Activated naive CD4-positive, alpha-beta T cell treated with anti-CD3 and anti-CD28 coated beads, Interleukin-2, amount 50 U/mL, for 72 hours (primary cell): ENCODE measurements at regions not wholly inside any gene's neighbourhood (a gene's known extent, or its start where the extent isn't known, plus 50 kb on each side); places are given as distances from the start of the nearest gene placed in this dataset.

Experiments
- ATAC-seq, 2 donors: fragments of 150-1000 bp; cut with Tn5 transposase; 2 replicates each; pipeline ENCODE4 v1.10.0; 2021; ENCODE audit warnings: mild to moderate bottlenecking in 2 of 2, moderate library complexity in 2 of 2
- DNase-seq, 2 donors: peaks; one replicate each; pipeline ENCODE4 v3.0.0; 2021 to 2022; ENCODE audit warnings: low spot score in 2 of 2
- H3K27ac Mint-ChIP-seq, 2 donors: one replicate each; pipeline ENCODE4 v1.8.0; 2022; ENCODE audit warnings: mild to moderate bottlenecking in 2 of 2, mixed read lengths in 2 of 2
- H3K36me3 Mint-ChIP-seq, 2 donors: one replicate each; pipeline ENCODE4 v1.8.0; 2022; ENCODE audit warnings: mixed read lengths in 2 of 2
- H3K9me3 Mint-ChIP-seq, 2 donors: one replicate each; pipeline ENCODE4 v1.8.0; 2022; ENCODE audit warnings: mixed read lengths in 2 of 2

- Mint-ChIP-seq H3K27ac (no peak overlapping the region), H3K36me3 (no peaks in the 10 kb centered on the region), H3K9me3 (peaks cover 15 to 21% of the 10 kb centered on the region in 2 donors)
- DNase-seq (no peak), ATAC-seq (no peak)
These were observed 1412.7 kb upstream of the IGFBP7 start for GRCh38 chr4:58522765-58523382.

GRCh38 chr4:58515226-58515625 is 1405.0 kb upstream of the IGFBP7 start:
- H3K9me3 Mint-ChIP-seq: peaks cover 10 to 11% of the 10 kb centered on the region in 2 donors
- DNase-seq: no peak
- no peak overlapping the region for H3K27ac Mint-ChIP-seq
- ATAC-seq: no peak
- no peaks in the 10 kb centered on the region for H3K36me3 Mint-ChIP-seq

- Mint-ChIP-seq H3K27ac (no peak overlapping the region), H3K9me3 (peaks cover 3 to 12% of the 10 kb centered on the region in 2 donors), H3K36me3 (no peaks in the 10 kb centered on the region)
- ATAC-seq (no peak), DNase-seq (no peak)
These were observed 1404.1 kb upstream of the IGFBP7 start for GRCh38 chr4:58514299-58514698.

GRCh38 chr4:58510652-58511051 is 1400.5 kb upstream of the IGFBP7 start:
- Mint-ChIP-seq H3K27ac (no peak overlapping the region), H3K9me3 (peaks cover 0 to 7% of the 10 kb centered on the region in 2 donors)
- no peak for ATAC-seq

GRCh38 chr4:58507079-58507478 is 1396.9 kb upstream of the IGFBP7 start:
- ATAC-seq (no peak), DNase-seq (no peak)
- H3K9me3 Mint-ChIP-seq: peaks cover 4 to 7% of the 10 kb centered on the region in 2 donors

More at GRCh38 chr4:58510652-58511051, 1400.5 kb upstream of the IGFBP7 start:
- DNase-seq: no peak
- no peaks in the 10 kb centered on the region for H3K36me3 Mint-ChIP-seq

GRCh38 chr4:58502839-58503238 is 1392.7 kb upstream of the IGFBP7 start:
- Mint-ChIP-seq H3K36me3 (no peaks in the 10 kb centered on the region), H3K9me3 (peaks cover 3 to 4% of the 10 kb centered on the region in 2 donors), H3K27ac (no peak overlapping the region)
- ATAC-seq (no peak), DNase-seq (no peak)

More at GRCh38 chr4:58507079-58507478, 1396.9 kb upstream of the IGFBP7 start:
- Mint-ChIP-seq H3K27ac (no peak overlapping the region), H3K36me3 (no peaks in the 10 kb centered on the region)

GRCh38 chr4:58499182-58499581 is 1389.0 kb upstream of the IGFBP7 start:
- no peaks in the 10 kb centered on the region for H3K36me3 Mint-ChIP-seq
- DNase-seq (no peak), ATAC-seq (no peak)
- peaks cover 3 to 9% of the 10 kb centered on the region in 2 donors for H3K9me3 Mint-ChIP-seq
- no peak overlapping the region for H3K27ac Mint-ChIP-seq

- H3K27ac Mint-ChIP-seq: no peak overlapping the region
- H3K36me3 Mint-ChIP-seq: no peaks in the 10 kb centered on the region
- DNase-seq (no peak), ATAC-seq (no peak)
- peaks cover 3 to 13% of the 10 kb centered on the region in 2 donors for H3K9me3 Mint-ChIP-seq
These were observed 1381.4 kb upstream of the IGFBP7 start for GRCh38 chr4:58491620-58492019.

GRCh38 chr4:58477950-58478349 is 1367.8 kb upstream of the IGFBP7 start:
- no peak for DNase-seq
- Mint-ChIP-seq H3K27ac (no peak overlapping the region), H3K36me3 (no peaks in the 10 kb centered on the region), H3K9me3 (peaks cover 8 to 14% of the 10 kb centered on the region in 2 donors)
- no peak for ATAC-seq

- DNase-seq (no peak), ATAC-seq (no peak)
- peaks cover 8 to 14% of the 10 kb centered on the region in 2 donors for H3K9me3 Mint-ChIP-seq
- no peak overlapping the region for H3K27ac Mint-ChIP-seq
- no peaks in the 10 kb centered on the region for H3K36me3 Mint-ChIP-seq
These were observed 1367.3 kb upstream of the IGFBP7 start for GRCh38 chr4:58477513-58477912.

- H3K36me3 Mint-ChIP-seq: no peaks in the 10 kb centered on the region
- no peak overlapping the region for H3K27ac Mint-ChIP-seq
- DNase-seq (no peak), ATAC-seq (no peak)
- H3K9me3 Mint-ChIP-seq: peaks cover 8 to 9% of the 10 kb centered on the region in 2 donors
These were observed 1364.9 kb upstream of the IGFBP7 start for GRCh38 chr4:58475097-58475496.

- Mint-ChIP-seq H3K27ac (no peak overlapping the region), H3K9me3 (peaks cover 18 to 25% of the 10 kb centered on the region in 2 donors), H3K36me3 (no peaks in the 10 kb centered on the region)
- DNase-seq (no peak), ATAC-seq (no peak)
These were observed 1354.8 kb upstream of the IGFBP7 start for GRCh38 chr4:58465031-58465430.

GRCh38 chr4:58456727-58457384 is 1346.7 kb upstream of the IGFBP7 start:
- H3K9me3 Mint-ChIP-seq: peaks cover 13 to 19% of the 10 kb centered on the region in 2 donors
- DNase-seq: no peak
- no peak for ATAC-seq
- H3K36me3 Mint-ChIP-seq: peaks cover 0 to 10% of the 10 kb centered on the region in 2 donors
- H3K27ac Mint-ChIP-seq: no peak overlapping the region

- no peak for ATAC-seq
- Mint-ChIP-seq H3K36me3 (peaks cover 0 to 10% of the 10 kb centered on the region in 2 donors), H3K27ac (no peak overlapping the region), H3K9me3 (peaks cover 14 to 24% of the 10 kb centered on the region in 2 donors)
- DNase-seq: no peak
These were observed 1343.8 kb upstream of the IGFBP7 start for GRCh38 chr4:58453956-58454355.

GRCh38 chr4:58451707-58452106 is 1341.5 kb upstream of the IGFBP7 start:
- H3K36me3 Mint-ChIP-seq: no peaks in the 10 kb centered on the region
- no peak for DNase-seq
- ATAC-seq: no peak
- H3K9me3 Mint-ChIP-seq: peaks cover 8 to 22% of the 10 kb centered on the region in 2 donors
- no peak overlapping the region for H3K27ac Mint-ChIP-seq

GRCh38 chr4:58435871-58436270 is 1325.7 kb upstream of the IGFBP7 start:
- Mint-ChIP-seq H3K27ac (no peak overlapping the region), H3K9me3 (peaks cover 21 to 22% of the 10 kb centered on the region in 2 donors), H3K36me3 (no peaks in the 10 kb centered on the region)
- no peak for ATAC-seq
- DNase-seq: no peak

- ATAC-seq (no peak), DNase-seq (no peak)
- Mint-ChIP-seq H3K9me3 (peaks cover 5 to 8% of the 10 kb centered on the region in 2 donors), H3K27ac (no peak overlapping the region), H3K36me3 (no peaks in the 10 kb centered on the region)
These were observed 1303.7 kb upstream of the IGFBP7 start for GRCh38 chr4:58413849-58414248.

- DNase-seq: no peak
These were observed 1301.7 kb upstream of the IGFBP7 start for GRCh38 chr4:58411904-58412303.

More at GRCh38 chr4:58411904-58412303, 1301.7 kb upstream of the IGFBP7 start:
- Mint-ChIP-seq H3K36me3 (no peaks in the 10 kb centered on the region), H3K9me3 (peaks cover 5 to 8% of the 10 kb centered on the region in 2 donors), H3K27ac (no peak overlapping the region)
- no peak for ATAC-seq
